B cell (primary cell): ENCODE measurements at regions not wholly inside any gene's neighbourhood (a gene's known extent, or its start where the extent isn't known, plus 50 kb on each side); places are given as distances from the start of the nearest gene placed in this dataset.

Experiments used
- ATAC-seq: fragments of 200-7000 bp; cut with Tn5 transposase; one replicate; pipeline ENCODE4 v1.10.0; 2021; ENCODE audit warnings: low read depth, mild to moderate bottlenecking, moderate number of reproducible peaks, moderate library complexity
- CTCF ChIA-PET: fragments of 350-600 bp; sonication (Branson Sonifier 250); formaldehyde crosslinking; loops from one replicate; lab custom pipeline; 2021; ENCODE audit warnings: antibody characterized with exemption, inconsistent platforms; lab: Charles Lee
- POLR2A ChIA-PET: fragments of 350-600 bp; sonication (Branson Sonifier 250); formaldehyde crosslinking; loops from one replicate; lab custom pipeline; 2021; ENCODE audit warnings: antibody characterized with exemption; lab: Charles Lee
- DNase-seq: peaks from one replicate; pipeline ENCODE4 v3.0.0; 2013
- H2AFZ ChIP-seq: 2 replicates; pipeline ENCODE4 v1.6.1; 2012; ENCODE audit warnings: mild to moderate bottlenecking, low read depth, low read length; ENCODE audit not compliant: insufficient read depth, poor library complexity, severe bottlenecking
- H3K27ac ChIP-seq, 2 donors: 1 replicate in 1 of 2; 2 replicates in 1 of 2; pipeline ENCODE4 v1.5.1; 2012 to 2013; ENCODE audit warnings: low read length in 2 of 2, mild to moderate bottlenecking in 2 of 2, moderate library complexity in 1 of 2
- H3K27me3 ChIP-seq, 4 experiments: fragments of 200-600 bp in 1 of 4; sonication (generic) in 1 of 4; replicated peaks in 1 of 4; 1 replicate in 2 of 4; 2 replicates in 2 of 4; pipeline versions ENCODE4 v1.6.1 to v1.7.0; 2013 to 2016; ENCODE audit warnings: low read length in 3 of 4, mild to moderate bottlenecking in 2 of 4, mixed read lengths in 1 of 4, moderate library complexity in 1 of 4; ENCODE audit not compliant: insufficient read depth in 4 of 4, control insufficient read depth in 3 of 4; ENCODE audit errors: control extremely low read depth in 1 of 4
- H3K36me3 ChIP-seq, 2 experiments: replicated peaks in 1 of 2; 1 replicate in 1 of 2; 2 replicates in 1 of 2; pipeline versions ENCODE4 v1.6.1 to v1.7.1; 2013; ENCODE audit warnings: low read length in 1 of 2; ENCODE audit not compliant: insufficient read depth in 2 of 2, control insufficient read depth in 1 of 2; ENCODE audit errors: control extremely low read depth in 1 of 2, extremely low read depth in 1 of 2
- H3K4me1 ChIP-seq, 2 donors: fragments of 200-600 bp in 1 of 2; sonication (generic) in 1 of 2; 1 replicate in 1 of 2; 2 replicates in 1 of 2; pipeline versions ENCODE4 v1.5.1 to v1.6.1; 2013 to 2017; ENCODE audit warnings: low read length in 2 of 2; ENCODE audit not compliant: control insufficient read depth in 2 of 2, insufficient read depth in 2 of 2
- H3K4me2 ChIP-seq: replicated peaks from 2 replicates; pipeline ENCODE3; 2012; ENCODE audit warnings: mild to moderate bottlenecking, low read depth, low read length; ENCODE audit not compliant: poor library complexity, severe bottlenecking
- H3K4me3 ChIP-seq, 5 experiments: fragments of 200-600 bp in 1 of 5; sonication (generic) in 1 of 5; 1 replicate in 3 of 5; 2 replicates in 2 of 5; pipeline versions ENCODE4 v1.5.1 to v1.7.0; 2011 to 2016; ENCODE audit warnings: low read length in 4 of 5, mild to moderate bottlenecking in 4 of 5, low read depth in 2 of 5, control low read depth in 1 of 5, moderate library complexity in 1 of 5; ENCODE audit not compliant: insufficient read depth in 1 of 5; ENCODE audit errors: control extremely low read depth in 1 of 5, extremely low read depth in 1 of 5
- H3K79me2 ChIP-seq: fragments of 200-600 bp; sonication (generic); one replicate; pipeline ENCODE4 v1.6.0; 2016; ENCODE audit warnings: low read length; ENCODE audit not compliant: control insufficient read depth, insufficient read depth
- H3K9ac ChIP-seq: fragments of 200-600 bp; sonication (generic); 2 replicates; pipeline ENCODE4 v1.6.1; 2017; ENCODE audit warnings: mild to moderate bottlenecking, low read length, moderate library complexity
- H3K9me3 ChIP-seq, 3 donors: one replicate each; pipeline versions ENCODE4 v1.6.1 to v1.7.1; 2013; ENCODE audit warnings: low read length in 2 of 3; ENCODE audit not compliant: control insufficient read depth in 2 of 3, insufficient read depth in 1 of 3; ENCODE audit errors: control extremely low read depth in 1 of 3
- H4K20me1 ChIP-seq: 2 replicates; pipeline ENCODE4 v1.6.0; 2012; ENCODE audit warnings: mild to moderate bottlenecking, low read length; ENCODE audit not compliant: insufficient read depth, control insufficient read depth, poor library complexity, severe bottlenecking
- H3K27ac Mint-ChIP-seq: one replicate; pipeline ENCODE4 v1.8.0; 2021; ENCODE audit warnings: mixed read lengths
- H3K27me3 Mint-ChIP-seq: one replicate; pipeline ENCODE4 v1.8.0; 2021; ENCODE audit warnings: mixed read lengths
- H3K4me1 Mint-ChIP-seq: one replicate; pipeline ENCODE4 v1.8.0; 2021; ENCODE audit warnings: mixed read lengths
- H3K4me3 Mint-ChIP-seq: one replicate; pipeline ENCODE4 v1.8.0; 2021; ENCODE audit warnings: mixed read lengths
- H3K9me3 Mint-ChIP-seq: one replicate; pipeline ENCODE4 v1.8.0; 2022; ENCODE audit warnings: mixed read lengths; ENCODE audit not compliant: insufficient read depth
- CTCF ChIP-seq: fragments of 200-600 bp; IDR thresholded peaks from one replicate; pipeline ENCODE4 v1.8.0; 2022; ENCODE audit warnings: antibody characterized with exemption, mild to moderate bottlenecking
- EZH2 ChIP-seq: IDR thresholded peaks from 2 replicates; pipeline ENCODE4 v1.6.1; 2012; ENCODE audit warnings: borderline replicate concordance, low read depth, mild to moderate bottlenecking, moderate library complexity, low read length; ENCODE audit not compliant: insufficient read depth, poor library complexity, severe bottlenecking
- WGBS: methylation state at CpG from one replicate; pipeline ENCODE4 v1.1.5; 2013; ENCODE audit warnings: missing lambda C conversion rate; ENCODE audit not compliant: insufficient coverage; 5-methylcytosine and 5-hydroxymethylcytosine counted together
- intact Hi-C: fragments of 100-400 bp; cut with micrococcal nuclease; formaldehyde crosslinking; loops from one replicate; pipeline ENCODE4 v1.10.0; 2022

GRCh38 chr3:147656023-147656422 is 246.9 kb downstream of the ZIC1 start:
- no peaks in the 10 kb centered on the region for H3K4me1 ChIP-seq
- Mint-ChIP-seq H3K27ac (no peak overlapping the region), H3K9me3 (peaks cover 2% of the 10 kb centered on the region), H3K4me1 (no peaks in the 10 kb centered on the region), H3K27me3 (no peaks in the 10 kb centered on the region), H3K4me3 (no peak overlapping the region)
- H3K4me2 ChIP-seq = no peak overlapping the region
- H3K36me3 ChIP-seq = no peaks in the 10 kb centered on the region
- intact Hi-C loops = no loop called here
- no peaks in the 10 kb centered on the region for H3K79me2 ChIP-seq
- H3K27me3 ChIP-seq = no peaks in the 10 kb centered on the region
- H3K4me3 ChIP-seq = no peak overlapping the region
- H3K9ac ChIP-seq = no peak overlapping the region
- WGBS = no CpG with 5 or more reads among the region's 2 CpGs
- CTCF ChIA-PET = no interaction called here
- no peak overlapping the region for H2AFZ ChIP-seq
- TF ChIP-seq CTCF (no peak), EZH2 (no peak)
- no peaks in the 10 kb centered on the region for H4K20me1 ChIP-seq
- no peak for DNase-seq
- ATAC-seq = no peak
- POLR2A ChIA-PET = no interaction called here
- H3K9me3 ChIP-seq = no peaks in the 10 kb centered on the region
- no peak overlapping the region for H3K27ac ChIP-seq

- H3K4me1 ChIP-seq = no peaks in the 10 kb centered on the region
- H3K4me3 ChIP-seq = no peak overlapping the region
- no peaks in the 10 kb centered on the region for H3K79me2 ChIP-seq
- no peak for DNase-seq
- TF ChIP-seq CTCF = no peak
- TF ChIP-seq EZH2 = no peak
- H3K4me1 Mint-ChIP-seq = no peaks in the 10 kb centered on the region
- H3K9me3 ChIP-seq = no peaks in the 10 kb centered on the region
- H3K27ac Mint-ChIP-seq = no peak overlapping the region
- ChIA-PET POLR2A (no interaction called here), CTCF (no interaction called here)
- H3K4me3 Mint-ChIP-seq = no peak overlapping the region
- no peak overlapping the region for H3K9ac ChIP-seq
- peaks cover 2% of the 10 kb centered on the region for H3K9me3 Mint-ChIP-seq
- H3K27me3 Mint-ChIP-seq = no peaks in the 10 kb centered on the region
- H3K27me3 ChIP-seq = no peaks in the 10 kb centered on the region
- no peak overlapping the region for H3K4me2 ChIP-seq
- H2AFZ ChIP-seq = no peak overlapping the region
- WGBS = 80% methylated on average over 2 of the region's 3 CpGs
- intact Hi-C loops = no loop called here
- H3K36me3 ChIP-seq = no peaks in the 10 kb centered on the region
- no peak for ATAC-seq
- H4K20me1 ChIP-seq = no peaks in the 10 kb centered on the region
- H3K27ac ChIP-seq = no peak overlapping the region
Measured at GRCh38 chr3:147661916-147662315, 252.8 kb downstream of the ZIC1 start.
